Bronchial epithelial cell (primary cell): ENCODE measurements at regions not wholly inside any gene's neighbourhood (a gene's known extent, or its start where the extent isn't known, plus 50 kb on each side); places are given as distances from the start of the nearest gene placed in this dataset.

Experiments used
- DNase-seq: peaks from one replicate; pipeline ENCODE4 v3.0.0-alpha.2; 2010; ENCODE audit warnings: low read depth
- FAIRE-seq: peaks from 2 replicates; lab custom pipeline; 2011; peaks lifted over from hg19 to GRCh38; lab: Jason Lieb, UNC
- H3K27me3 ChIP-seq: 2 replicates; pipeline ENCODE4 v1.5.1; 2011; ENCODE audit warnings: low read length; ENCODE audit not compliant: control insufficient read depth, insufficient read depth
- H3K36me3 ChIP-seq: 2 replicates; pipeline ENCODE4 v1.5.1; 2011; ENCODE audit warnings: low read length; ENCODE audit not compliant: control insufficient read depth, insufficient read depth
- H3K4me3 ChIP-seq: 2 replicates; pipeline ENCODE4 v1.5.1; 2011; ENCODE audit warnings: mild to moderate bottlenecking, low read depth, low read length, control low read depth
- TF ChIP-seq, protein P1 (sequence below): IDR thresholded peaks from 2 replicates; pipeline ENCODE4 v1.5.1; 2011; ENCODE audit warnings: mild to moderate bottlenecking, moderate library complexity, low read length, control low read depth, inconsistent platforms; ENCODE audit not compliant: insufficient read depth, severe bottlenecking

DNA sequence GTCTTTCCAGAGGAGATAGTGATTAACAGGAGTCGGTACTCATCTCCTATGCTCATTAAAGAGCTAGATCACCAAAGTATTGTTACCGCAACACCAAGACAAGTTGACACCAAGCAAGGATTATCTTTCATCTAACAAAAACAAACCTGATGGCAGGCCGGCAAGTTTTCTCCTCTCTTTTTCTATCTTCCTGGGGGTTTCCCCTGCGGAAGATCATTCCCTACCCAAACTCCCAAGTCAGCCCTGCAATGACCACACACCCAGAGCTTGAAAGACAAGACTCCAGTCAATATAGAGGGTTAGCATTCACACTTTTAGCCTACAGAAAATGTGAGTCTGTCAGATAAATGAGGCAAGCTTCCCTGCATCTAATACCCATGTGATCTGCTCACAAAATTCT lies 312.1 kb downstream of the SOX9 start:
- TF ChIP-seq, protein P1, sequence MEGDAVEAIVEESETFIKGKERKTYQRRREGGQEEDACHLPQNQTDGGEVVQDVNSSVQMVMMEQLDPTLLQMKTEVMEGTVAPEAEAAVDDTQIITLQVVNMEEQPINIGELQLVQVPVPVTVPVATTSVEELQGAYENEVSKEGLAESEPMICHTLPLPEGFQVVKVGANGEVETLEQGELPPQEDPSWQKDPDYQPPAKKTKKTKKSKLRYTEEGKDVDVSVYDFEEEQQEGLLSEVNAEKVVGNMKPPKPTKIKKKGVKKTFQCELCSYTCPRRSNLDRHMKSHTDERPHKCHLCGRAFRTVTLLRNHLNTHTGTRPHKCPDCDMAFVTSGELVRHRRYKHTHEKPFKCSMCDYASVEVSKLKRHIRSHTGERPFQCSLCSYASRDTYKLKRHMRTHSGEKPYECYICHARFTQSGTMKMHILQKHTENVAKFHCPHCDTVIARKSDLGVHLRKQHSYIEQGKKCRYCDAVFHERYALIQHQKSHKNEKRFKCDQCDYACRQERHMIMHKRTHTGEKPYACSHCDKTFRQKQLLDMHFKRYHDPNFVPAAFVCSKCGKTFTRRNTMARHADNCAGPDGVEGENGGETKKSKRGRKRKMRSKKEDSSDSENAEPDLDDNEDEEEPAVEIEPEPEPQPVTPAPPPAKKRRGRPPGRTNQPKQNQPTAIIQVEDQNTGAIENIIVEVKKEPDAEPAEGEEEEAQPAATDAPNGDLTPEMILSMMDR = no peak
- no peak overlapping the region for H3K4me3 ChIP-seq
- H3K36me3 ChIP-seq = peaks cover 2% of the 10 kb centered on the region
- no peak for FAIRE-seq
- no peak for DNase-seq
- H3K27me3 ChIP-seq = no peaks in the 10 kb centered on the region

GRCh38 chr17:72433797-72434196 lies 313.0 kb downstream of the SOX9 start:
- DNase-seq (no peak), FAIRE-seq (no peak)
- Histone ChIP-seq H3K4me3 (no peak overlapping the region), H3K27me3 (no peaks in the 10 kb centered on the region), H3K36me3 (no peaks in the 10 kb centered on the region)
- TF ChIP-seq, protein P1 = no peak

GRCh38 chr17:72434581-72434980 lies 313.8 kb downstream of the SOX9 start:
- no peaks in the 10 kb centered on the region for H3K36me3 ChIP-seq
- no peak for DNase-seq
- TF ChIP-seq, protein P1 = no peak
- no peaks in the 10 kb centered on the region for H3K27me3 ChIP-seq
- H3K4me3 ChIP-seq = no peak overlapping the region
- FAIRE-seq = no peak

DNA sequence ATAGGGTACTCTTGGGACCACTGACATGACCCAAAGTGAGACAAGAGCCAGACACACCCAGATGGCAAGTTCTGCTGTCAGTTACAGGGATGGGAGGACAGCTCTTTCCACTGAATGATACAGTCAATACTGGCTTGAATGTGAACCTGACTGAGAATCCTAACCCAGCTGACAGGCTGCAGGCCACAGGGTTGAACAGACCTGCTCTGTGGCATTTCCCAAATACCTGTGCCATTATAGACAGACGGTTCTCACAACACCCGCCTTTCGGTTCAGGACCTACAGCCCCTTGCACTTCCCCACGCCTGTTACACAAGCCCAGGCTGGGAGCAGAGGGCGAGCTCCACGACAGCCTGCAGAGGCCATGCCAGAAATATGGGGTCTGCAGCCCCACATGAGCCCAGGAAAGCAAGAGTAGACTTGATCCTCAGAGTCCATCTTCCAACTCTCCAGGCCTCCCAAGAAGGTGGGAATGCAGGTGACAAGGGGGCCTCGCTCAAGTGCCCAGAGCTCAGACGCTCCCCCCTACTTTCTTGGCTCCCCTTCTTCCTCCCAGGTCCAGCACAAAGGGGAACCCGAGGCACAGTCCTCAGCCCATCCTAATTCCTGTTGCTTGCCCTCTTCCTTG lies 314.3 kb downstream of the SOX9 start:
- Histone ChIP-seq H3K36me3 (no peaks in the 10 kb centered on the region), H3K4me3 (no peak overlapping the region), H3K27me3 (no peaks in the 10 kb centered on the region)
- TF ChIP-seq, protein P1 = no peak
- FAIRE-seq (no peak), DNase-seq (no peak)

- H3K36me3 ChIP-seq = peaks cover 1% of the 10 kb centered on the region
- DNase-seq (no peak), FAIRE-seq (no peak)
- H3K4me3 ChIP-seq = no peak overlapping the region
- TF ChIP-seq, protein P1 = no peak
- no peaks in the 10 kb centered on the region for H3K27me3 ChIP-seq
Observed at GRCh38 chr17:72438783-72439182, 318.0 kb downstream of the SOX9 start.
